ENCODE measurements at regions not wholly inside any gene's neighbourhood (a gene's known extent, or its start where the extent isn't known, plus 50 kb on each side); places are given as distances from the start of the nearest gene placed in this dataset.
A peak's percentile ranks its signal among the peaks of the same experiment; 100 is the strongest.

- no peak for DNase-seq (ENCODE audit: low read depth, low spot score)
- H3K4me3 ChIP-seq (ENCODE audit: low read depth, low read length): no peak overlapping the region
- in situ Hi-C loops (cut with HindIII; ENCODE audit: low sequenced_read_pairs): no loop called here
- TF ChIP-seq, protein P1, sequence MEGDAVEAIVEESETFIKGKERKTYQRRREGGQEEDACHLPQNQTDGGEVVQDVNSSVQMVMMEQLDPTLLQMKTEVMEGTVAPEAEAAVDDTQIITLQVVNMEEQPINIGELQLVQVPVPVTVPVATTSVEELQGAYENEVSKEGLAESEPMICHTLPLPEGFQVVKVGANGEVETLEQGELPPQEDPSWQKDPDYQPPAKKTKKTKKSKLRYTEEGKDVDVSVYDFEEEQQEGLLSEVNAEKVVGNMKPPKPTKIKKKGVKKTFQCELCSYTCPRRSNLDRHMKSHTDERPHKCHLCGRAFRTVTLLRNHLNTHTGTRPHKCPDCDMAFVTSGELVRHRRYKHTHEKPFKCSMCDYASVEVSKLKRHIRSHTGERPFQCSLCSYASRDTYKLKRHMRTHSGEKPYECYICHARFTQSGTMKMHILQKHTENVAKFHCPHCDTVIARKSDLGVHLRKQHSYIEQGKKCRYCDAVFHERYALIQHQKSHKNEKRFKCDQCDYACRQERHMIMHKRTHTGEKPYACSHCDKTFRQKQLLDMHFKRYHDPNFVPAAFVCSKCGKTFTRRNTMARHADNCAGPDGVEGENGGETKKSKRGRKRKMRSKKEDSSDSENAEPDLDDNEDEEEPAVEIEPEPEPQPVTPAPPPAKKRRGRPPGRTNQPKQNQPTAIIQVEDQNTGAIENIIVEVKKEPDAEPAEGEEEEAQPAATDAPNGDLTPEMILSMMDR (IDR thresholded peaks at IDR 0.05; ENCODE audit: low read depth, low read length): no peak
Measured at GRCh38 chr7:31432176-31432575, 81.7 kb upstream of the ITPRID1 start.

- in situ Hi-C loops (cut with HindIII; ENCODE audit: low sequenced_read_pairs): no loop called here
- TF ChIP-seq, protein P1 (IDR thresholded peaks at IDR 0.05; ENCODE audit: low read depth, low read length): no peak
Measured at GRCh38 chr7:31432836-31433340, 81.0 kb upstream of the ITPRID1 start.

GRCh38 chr7:31437250-31437865, 76.5 kb upstream of the ITPRID1 start:
- no peak overlapping the region for H3K4me3 ChIP-seq (ENCODE audit: low read depth, low read length)
- in situ Hi-C loops (cut with HindIII; ENCODE audit: low sequenced_read_pairs): no loop called here
- TF ChIP-seq, protein P1 (IDR thresholded peaks at IDR 0.05; ENCODE audit: low read depth, low read length): no peak

More at GRCh38 chr7:31432836-31433340, 81.0 kb upstream of the ITPRID1 start:
- no peak overlapping the region for H3K4me3 ChIP-seq (ENCODE audit: low read depth, low read length)
- DNase-seq (ENCODE audit: low read depth, low spot score): peak; percentile 17

GRCh38 chr7:31439165-31439564, 74.7 kb upstream of the ITPRID1 start:
- TF ChIP-seq, protein P1 (IDR thresholded peaks at IDR 0.05; ENCODE audit: low read depth, low read length): no peak
- H3K4me3 ChIP-seq (ENCODE audit: low read depth, low read length): no peak overlapping the region
- DNase-seq (ENCODE audit: low read depth, low spot score): no peak
- in situ Hi-C loops (cut with HindIII; ENCODE audit: low sequenced_read_pairs): no loop called here

More at GRCh38 chr7:31437250-31437865, 76.5 kb upstream of the ITPRID1 start:
- DNase-seq (ENCODE audit: low read depth, low spot score): no peak

- TF ChIP-seq, protein P1 (IDR thresholded peaks at IDR 0.05; ENCODE audit: low read depth, low read length): no peak
- no peak for DNase-seq (ENCODE audit: low read depth, low spot score)
- no peak overlapping the region for H3K4me3 ChIP-seq (ENCODE audit: low read depth, low read length)
- in situ Hi-C loops (cut with HindIII; ENCODE audit: low sequenced_read_pairs): no loop called here
Measured at GRCh38 chr7:31440511-31440910, 73.4 kb upstream of the ITPRID1 start.

DNA sequence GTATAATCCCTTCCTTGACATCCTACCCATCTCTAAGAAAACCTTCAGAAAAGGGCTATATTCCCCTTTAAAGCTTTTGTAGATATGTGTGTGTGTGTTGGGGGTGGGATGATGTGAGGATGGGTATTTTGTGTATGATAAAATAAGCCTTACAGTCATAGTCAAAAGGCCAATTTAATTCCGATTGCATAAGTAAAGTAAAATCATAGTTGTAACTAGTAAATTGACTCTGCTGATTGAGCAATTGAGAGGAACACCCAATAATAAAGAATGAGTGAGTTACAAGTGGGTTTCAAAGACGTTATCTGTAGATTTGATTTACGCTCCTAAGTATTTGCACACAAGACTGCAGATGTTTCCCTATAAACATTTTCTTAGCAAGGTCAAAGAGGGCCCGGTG, 71.3 kb upstream of the ITPRID1 start:
- TF ChIP-seq, protein P1 (IDR thresholded peaks at IDR 0.05; ENCODE audit: low read depth, low read length): no peak
- in situ Hi-C loops (cut with HindIII; ENCODE audit: low sequenced_read_pairs): no loop called here
- H3K4me3 ChIP-seq (ENCODE audit: low read depth, low read length): no peak overlapping the region

More for the DNA sequence above, 71.3 kb upstream of the ITPRID1 start:
- no peak for DNase-seq (ENCODE audit: low read depth, low spot score)

Data from astrocyte of the spinal cord (primary cell).